Transverse colon (tissue), 4 donors: ENCODE measurements at regions not wholly inside any gene's neighbourhood (a gene's known extent, or its start where the extent isn't known, plus 50 kb on each side); places are given as distances from the start of the nearest gene placed in this dataset.

Source experiments
- EP300 ChIP-seq: sonication (generic); formaldehyde crosslinking; IDR thresholded peaks from one replicate; pipeline ENCODE4 v1.6.1; 2017; ENCODE audit warnings: antibody characterized with exemption, low read depth
- POLR2A ChIP-seq: fragments of 450-650 bp; IDR thresholded peaks from one replicate; pipeline ENCODE4 v1.6.1; 2016; ENCODE audit warnings: antibody characterized with exemption, mild to moderate bottlenecking, moderate library complexity
- POLR2AphosphoS5 ChIP-seq, 3 donors: sonication (generic); formaldehyde crosslinking; IDR thresholded peaks; one replicate each; pipeline ENCODE4 v1.6.1; 2016; ENCODE audit warnings: antibody characterized with exemption in 3 of 3
- TF ChIP-seq, protein P1 (sequence below), 5 experiments: fragments of 200-600 bp in 3 of 5; fragments of 450-650 bp in 2 of 5; sonication (generic) in 3 of 5; IDR thresholded peaks; 1 replicate in 2 of 5; 2 replicates in 3 of 5; pipeline ENCODE4 v1.5.1; 2016 to 2017; ENCODE audit warnings: antibody characterized with exemption in 5 of 5, inconsistent platforms in 3 of 5, mild to moderate bottlenecking in 2 of 5, moderate library complexity in 1 of 5

DNA sequence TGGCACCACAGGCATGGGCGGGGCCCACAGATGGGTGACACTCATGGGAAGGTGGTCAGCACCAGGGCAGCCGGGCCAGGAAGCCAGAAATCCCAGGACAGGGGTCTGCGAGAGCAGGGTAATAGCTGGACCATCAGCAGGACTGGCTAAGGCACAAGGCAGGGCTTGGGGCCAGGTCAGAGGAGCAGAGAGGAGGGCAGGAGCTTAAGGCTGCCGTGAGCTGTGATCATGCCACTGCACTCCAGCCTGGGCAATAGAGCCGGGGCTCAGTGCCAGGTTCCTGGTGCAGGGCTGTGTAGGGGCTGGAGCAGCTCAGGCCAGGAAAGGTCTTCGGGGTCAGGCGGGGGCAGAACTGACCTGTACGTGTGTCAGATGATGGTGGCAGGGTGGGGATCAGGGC, 64.2 kb upstream of the LINGO1 start:
- TF ChIP-seq POLR2A, result no peak
- TF ChIP-seq, protein P1, sequence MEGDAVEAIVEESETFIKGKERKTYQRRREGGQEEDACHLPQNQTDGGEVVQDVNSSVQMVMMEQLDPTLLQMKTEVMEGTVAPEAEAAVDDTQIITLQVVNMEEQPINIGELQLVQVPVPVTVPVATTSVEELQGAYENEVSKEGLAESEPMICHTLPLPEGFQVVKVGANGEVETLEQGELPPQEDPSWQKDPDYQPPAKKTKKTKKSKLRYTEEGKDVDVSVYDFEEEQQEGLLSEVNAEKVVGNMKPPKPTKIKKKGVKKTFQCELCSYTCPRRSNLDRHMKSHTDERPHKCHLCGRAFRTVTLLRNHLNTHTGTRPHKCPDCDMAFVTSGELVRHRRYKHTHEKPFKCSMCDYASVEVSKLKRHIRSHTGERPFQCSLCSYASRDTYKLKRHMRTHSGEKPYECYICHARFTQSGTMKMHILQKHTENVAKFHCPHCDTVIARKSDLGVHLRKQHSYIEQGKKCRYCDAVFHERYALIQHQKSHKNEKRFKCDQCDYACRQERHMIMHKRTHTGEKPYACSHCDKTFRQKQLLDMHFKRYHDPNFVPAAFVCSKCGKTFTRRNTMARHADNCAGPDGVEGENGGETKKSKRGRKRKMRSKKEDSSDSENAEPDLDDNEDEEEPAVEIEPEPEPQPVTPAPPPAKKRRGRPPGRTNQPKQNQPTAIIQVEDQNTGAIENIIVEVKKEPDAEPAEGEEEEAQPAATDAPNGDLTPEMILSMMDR (IDR thresholded peaks at IDR 0.05), result no peak
- TF ChIP-seq POLR2AphosphoS5 (IDR thresholded peaks at IDR 0.05), result no peak
- no peak for TF ChIP-seq EP300
